H54 (cell line): ENCODE measurements at regions not wholly inside any gene's neighbourhood (a gene's known extent, or its start where the extent isn't known, plus 50 kb on each side); places are given as distances from the start of the nearest gene placed in this dataset.

Experiments used
- DNase-seq: peaks from one replicate; pipeline ENCODE4 v3.0.0; 2011; ENCODE audit warnings: low spot score, mixed read lengths; ENCODE audit not compliant: insufficient read length
- FAIRE-seq: peaks from 3 replicates; lab custom pipeline; 2011; peaks lifted over from hg19 to GRCh38; lab: Jason Lieb, UNC
- POLR2A ChIP-seq: IDR thresholded peaks from 2 replicates; pipeline ENCODE4 v1.6.1; 2011; ENCODE audit warnings: low read depth, mild to moderate bottlenecking, low read length

- no peak for FAIRE-seq
- no peak for DNase-seq
- no peak for TF ChIP-seq POLR2A
These were observed 136.7 kb upstream of the CHST15 start for GRCh38 chr10:124229989-124230634.

GRCh38 chr10:124229201-124229988 is 136.0 kb upstream of the CHST15 start:
- FAIRE-seq = no peak
- no peak for DNase-seq
- TF ChIP-seq POLR2A = no peak

GRCh38 chr10:124228471-124228870 is 135.1 kb upstream of the CHST15 start:
- DNase-seq (no peak), FAIRE-seq (no peak)
- TF ChIP-seq POLR2A = no peak

- DNase-seq (no peak), FAIRE-seq (no peak)
- no peak for TF ChIP-seq POLR2A
These were observed 134.6 kb upstream of the CHST15 start for GRCh38 chr10:124227988-124228387.

- TF ChIP-seq POLR2A = no peak
- DNase-seq (no peak), FAIRE-seq (no peak)
These were observed 133.9 kb upstream of the CHST15 start for GRCh38 chr10:124227055-124227975.

GRCh38 chr10:124226271-124227054 is 133.1 kb upstream of the CHST15 start:
- DNase-seq (no peak), FAIRE-seq (no peak)
- no peak for TF ChIP-seq POLR2A

GRCh38 chr10:124225467-124226270 is 132.3 kb upstream of the CHST15 start:
- FAIRE-seq (no peak), DNase-seq (no peak)
- no peak for TF ChIP-seq POLR2A

GRCh38 chr10:124225029-124225466 is 131.7 kb upstream of the CHST15 start:
- no peak for DNase-seq
- TF ChIP-seq POLR2A = no peak
- FAIRE-seq = no peak

GRCh38 chr10:124224331-124225028 is 131.1 kb upstream of the CHST15 start:
- no peak for DNase-seq
- FAIRE-seq = no peak
- TF ChIP-seq POLR2A = no peak

GRCh38 chr10:124223711-124224085 is 130.3 kb upstream of the CHST15 start:
- DNase-seq (no peak), FAIRE-seq (no peak)
- no peak for TF ChIP-seq POLR2A

GRCh38 chr10:124222988-124223710 is 129.8 kb upstream of the CHST15 start:
- FAIRE-seq (no peak), DNase-seq (no peak)
- no peak for TF ChIP-seq POLR2A
